ENCODE measurements at regions not wholly inside any gene's neighbourhood (a gene's known extent, or its start where the extent isn't known, plus 50 kb on each side); places are given as distances from the start of the nearest gene placed in this dataset.
"Not testable (repeated sequence)": the region's sequence is repeated elsewhere in the genome, so short reads cannot be mapped to it uniquely, and the experiment has no call there.

DNA sequence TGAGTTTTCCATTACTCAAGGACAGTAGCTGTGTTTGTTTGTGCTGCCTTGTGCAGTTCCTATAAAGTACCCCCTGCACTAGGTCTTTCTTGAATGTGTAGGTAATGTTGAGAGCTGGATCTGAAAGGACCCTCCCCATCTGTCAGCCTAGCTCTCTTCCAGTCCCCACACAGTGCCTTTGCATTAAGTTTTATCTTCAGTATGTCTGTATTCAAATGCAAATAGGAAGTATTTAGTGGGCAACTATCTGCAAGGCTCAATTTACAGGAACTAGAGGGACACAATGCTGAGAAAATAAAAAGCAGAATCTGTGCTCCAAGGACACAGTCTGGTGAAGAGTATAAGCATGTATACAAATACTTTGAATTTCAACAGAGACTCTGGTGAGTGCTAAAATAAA, 558.5 kb downstream of the RFC3 start:
- DNase-seq, result no peak

DNA sequence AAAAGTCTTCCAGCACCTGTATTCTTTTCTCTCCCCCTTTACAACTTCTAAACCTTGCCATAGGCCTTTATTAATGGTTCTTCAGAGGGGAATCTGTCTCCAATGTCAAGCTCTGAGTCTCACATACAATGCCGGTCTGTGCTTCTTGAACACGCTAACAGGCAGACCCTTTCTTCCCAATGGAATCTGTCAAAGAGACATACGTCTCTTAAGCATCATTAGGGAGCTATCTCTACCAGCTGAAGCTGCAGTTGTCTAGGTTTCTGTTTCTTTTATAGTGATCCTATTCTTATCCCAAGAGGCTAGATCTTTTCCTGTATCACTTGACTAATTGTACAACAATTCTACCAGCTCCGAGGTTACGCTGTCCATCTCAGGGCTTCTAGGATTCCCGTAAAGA, 560.8 kb upstream of the NBEA start:
- DNase-seq, result no peak

DNA sequence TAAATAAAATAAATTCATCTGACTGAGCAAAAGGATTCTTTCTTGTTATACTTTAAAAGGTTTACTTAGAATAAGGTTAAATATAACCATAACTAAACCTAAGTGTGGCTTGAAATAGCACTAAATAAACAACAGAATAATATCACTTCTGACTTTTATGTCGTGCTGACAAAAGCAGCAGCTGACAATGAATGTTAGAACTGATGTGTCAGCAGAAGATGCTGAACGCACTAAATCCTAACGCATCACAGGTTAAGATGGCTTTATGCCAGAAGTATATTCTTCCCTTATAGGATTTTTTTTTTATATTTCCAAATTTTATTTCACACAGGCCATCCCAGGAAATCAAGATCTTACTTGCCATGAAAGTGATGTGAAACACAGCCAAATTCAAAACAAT, 558.3 kb upstream of the NBEA start:
- DNase-seq, result no peak

DNA sequence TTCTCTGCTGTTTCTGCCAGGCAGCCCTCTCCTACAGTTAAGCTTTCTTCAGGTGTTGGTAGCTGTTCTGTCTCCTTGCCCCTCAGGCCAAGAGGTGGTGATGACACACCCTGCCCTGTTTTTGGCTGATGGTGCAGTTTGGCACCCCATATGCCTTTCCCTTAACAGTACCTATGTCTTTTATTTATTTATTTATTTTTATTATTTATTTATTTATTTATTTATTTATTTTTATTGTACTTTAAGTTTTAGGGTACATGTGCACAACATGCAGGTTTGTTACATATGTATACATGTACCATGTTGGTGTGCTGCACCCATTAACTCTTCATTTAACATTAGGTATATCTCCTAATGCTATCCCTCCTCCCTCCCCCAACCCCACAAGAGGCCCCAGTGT, 555.8 kb upstream of the NBEA start:
- DNase-seq, result not testable (repeated sequence)

DNA sequence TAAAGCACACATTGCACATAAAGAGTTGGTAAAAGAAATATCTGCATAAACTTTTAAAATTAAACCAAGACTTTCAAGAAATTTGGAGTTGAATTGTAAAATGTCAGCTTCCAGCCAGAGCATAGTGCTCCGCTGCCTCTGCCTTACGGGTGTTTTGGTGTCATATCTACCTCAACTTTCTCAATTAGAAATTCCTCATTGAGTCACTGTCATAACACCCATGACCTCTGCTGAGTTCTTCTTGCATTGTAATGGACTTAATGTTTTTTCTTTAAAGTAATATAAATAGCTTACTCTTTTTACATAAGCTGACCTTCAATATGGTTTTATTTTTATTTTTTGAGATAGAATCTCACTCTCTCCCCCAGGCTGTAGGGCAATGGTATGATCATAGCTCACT, 551.0 kb upstream of the NBEA start:
- DNase-seq, result no peak

DNA sequence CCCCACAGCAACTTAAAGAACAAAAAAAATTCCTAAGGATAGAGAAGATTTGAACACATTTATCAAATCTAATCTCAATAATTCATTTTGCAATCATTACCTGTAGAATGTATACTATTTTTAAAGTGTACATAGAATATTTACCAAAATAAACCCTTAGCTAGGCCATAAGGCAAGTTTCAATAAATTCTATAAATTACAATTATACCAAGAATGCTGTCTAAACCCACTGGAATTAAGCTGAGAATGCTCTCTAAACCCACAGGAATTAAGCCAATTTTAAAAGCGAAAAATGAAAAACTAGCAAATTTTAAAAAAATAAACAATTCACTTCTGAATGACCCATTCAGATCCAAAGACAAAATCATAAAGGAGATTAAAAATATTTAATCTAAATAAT, 540.4 kb upstream of the NBEA start:
- DNase-seq, result no peak

DNA sequence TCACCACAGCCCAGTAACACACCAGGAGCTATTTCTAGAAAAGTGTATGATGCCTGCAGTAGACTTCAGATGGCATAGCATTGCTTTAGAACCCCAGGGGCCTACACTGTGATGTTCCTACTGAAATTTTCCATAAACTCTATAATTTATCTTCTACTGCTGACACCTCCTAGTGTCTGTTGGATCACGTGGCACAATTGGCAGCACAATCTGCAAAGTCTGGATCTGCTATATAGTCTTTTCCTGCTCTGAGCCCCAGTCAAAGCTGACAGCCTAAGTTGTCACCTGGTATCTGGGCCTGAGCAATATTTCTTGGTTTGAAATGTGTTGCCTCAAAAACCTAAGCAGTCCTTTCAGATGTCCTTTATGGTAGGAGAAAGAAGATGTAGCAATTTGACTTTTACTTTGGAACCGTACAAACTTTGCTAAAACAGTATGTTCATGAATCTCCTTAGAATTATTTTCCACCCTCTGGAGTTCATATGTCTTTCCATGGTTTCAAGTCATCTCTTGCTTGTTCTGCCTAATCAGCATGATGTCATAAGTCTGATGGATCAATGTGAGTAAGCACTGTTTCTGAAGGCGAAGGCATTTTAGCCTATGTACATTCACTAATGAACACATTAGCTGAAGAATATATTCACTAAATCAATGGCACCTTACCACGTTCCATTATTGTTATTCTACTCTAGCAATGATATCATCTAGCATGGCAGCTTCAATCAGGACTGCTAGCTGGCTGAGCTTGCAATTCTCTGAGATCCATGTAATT, 536.5 kb upstream of the NBEA start:
- no peak for DNase-seq

DNA sequence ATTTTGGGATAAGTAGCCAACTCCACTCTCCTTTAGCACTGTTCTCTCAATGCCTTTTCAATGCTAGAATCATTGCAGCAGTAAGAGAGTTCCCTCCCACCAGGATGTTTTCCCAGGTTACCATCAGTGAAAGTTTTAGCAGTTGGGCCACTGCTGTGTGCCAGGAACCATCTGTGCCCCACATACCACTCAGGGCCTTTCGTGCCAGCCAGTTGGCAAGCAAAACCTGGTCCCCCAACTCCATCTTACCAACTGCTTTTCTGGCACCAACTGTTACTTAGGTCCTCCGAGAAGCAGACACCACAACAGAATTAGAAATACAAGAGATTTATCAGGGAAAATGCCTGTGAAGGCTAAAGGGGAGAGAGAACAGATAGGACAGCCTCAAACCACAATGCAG, 533.4 kb upstream of the NBEA start:
- no peak for DNase-seq

DNA sequence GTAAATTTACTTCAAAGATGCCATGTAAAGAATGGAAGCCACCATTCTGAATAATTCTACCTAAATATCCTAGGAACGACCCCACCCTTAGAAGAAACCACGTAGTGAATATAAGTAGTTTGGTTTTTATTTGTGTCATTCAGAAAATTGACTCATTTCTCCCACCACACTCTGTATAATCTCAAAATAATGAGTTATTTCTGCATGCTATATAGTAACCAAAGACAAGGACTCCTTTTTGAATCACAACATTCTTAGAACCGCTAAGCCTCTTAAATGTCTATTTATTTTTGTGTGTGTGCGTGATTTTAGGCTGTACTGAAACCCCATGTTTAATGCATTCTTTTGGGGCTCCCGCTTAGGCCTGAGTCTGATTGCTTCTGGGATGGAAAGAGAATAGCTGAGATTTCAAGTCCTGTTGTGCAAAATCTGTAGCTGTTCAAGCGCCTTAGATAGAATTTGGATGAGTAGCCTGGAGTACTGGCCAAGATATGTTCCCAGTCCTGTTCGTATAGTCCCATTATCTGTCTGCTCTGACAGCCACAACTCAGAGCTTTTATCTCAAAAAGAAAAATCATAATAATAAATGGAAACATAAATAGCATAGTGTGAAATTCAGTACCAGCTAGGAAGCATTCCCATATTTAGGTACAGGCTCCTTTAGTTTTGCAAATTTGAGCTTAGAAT, 532.4 kb upstream of the NBEA start:
- DNase-seq, result no peak

DNA sequence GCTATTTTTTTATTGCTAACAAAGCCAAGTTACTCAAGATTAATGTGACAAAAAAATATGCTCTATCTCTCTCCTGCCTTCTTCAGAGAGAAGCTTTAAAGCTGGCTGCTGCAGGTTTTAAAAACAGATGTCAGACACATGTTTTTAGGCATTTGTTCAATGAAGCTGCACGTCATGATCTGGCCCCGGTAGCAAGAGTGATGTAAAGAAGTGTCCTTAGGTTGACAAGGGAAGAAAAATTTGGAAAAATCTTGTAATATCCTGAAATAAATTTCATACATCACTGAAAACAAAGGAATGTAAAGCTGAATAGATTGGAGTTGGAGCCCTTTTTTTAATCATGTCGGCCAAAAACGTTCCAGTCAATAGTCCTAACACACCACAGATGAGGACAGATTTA, 531.4 kb upstream of the NBEA start:
- no peak for DNase-seq

DNA sequence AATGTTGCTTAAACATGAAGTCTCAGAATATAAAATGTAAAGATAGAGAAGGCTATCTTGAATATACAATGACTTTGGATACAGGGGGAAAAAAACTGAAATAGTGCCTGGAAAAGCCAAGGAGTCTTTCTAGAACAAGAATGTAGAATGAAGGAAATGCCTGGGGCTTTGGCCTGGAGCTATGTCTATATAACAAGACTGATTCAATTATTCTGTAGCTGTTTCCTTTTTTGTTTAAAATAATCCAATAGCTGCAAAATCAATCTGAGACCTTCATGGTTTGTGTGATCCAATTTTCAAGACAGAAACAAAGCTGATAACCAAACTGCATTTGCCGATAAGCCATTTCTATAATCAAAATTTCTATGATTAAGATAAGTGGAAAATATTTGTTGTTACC, 530.9 kb upstream of the NBEA start:
- DNase-seq, result no peak

DNA sequence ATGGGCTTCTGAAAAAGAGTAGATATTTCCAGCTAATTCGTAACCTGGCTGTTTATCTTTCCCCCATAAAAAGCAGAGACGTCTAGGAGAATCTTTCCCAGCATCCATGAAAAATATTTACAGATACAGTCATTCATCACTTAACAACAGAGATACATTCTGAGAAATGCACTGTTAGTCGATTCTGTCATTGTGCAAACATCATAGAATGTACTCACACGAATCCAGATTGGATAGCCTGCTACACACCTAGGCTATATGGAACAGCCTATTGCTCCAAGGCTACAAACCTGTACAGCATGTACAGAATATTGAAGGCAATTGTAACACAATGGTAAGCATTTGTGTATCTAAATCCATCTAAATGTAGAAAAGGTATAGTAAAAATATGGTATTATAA, 530.2 kb upstream of the NBEA start:
- no peak for DNase-seq

DNA sequence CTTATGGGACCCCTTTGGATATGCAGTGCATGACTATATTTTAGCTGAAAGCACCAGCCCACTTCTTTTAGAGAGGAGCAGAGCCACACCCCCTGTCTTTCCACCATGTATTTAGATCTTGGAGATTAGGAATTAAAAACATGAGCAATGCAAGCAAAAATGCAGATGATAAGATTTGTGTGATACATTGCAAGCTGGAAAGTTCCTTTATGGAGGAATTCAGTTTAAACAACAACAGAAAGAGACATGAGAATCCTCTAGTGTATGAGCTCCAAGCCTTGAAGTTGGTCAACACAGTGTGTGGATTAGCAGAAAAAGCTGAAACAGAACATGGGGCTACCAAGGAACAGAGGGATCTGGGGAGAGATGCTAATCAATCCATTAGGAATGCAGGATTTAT, 529.8 kb upstream of the NBEA start:
- DNase-seq, result no peak

DNA sequence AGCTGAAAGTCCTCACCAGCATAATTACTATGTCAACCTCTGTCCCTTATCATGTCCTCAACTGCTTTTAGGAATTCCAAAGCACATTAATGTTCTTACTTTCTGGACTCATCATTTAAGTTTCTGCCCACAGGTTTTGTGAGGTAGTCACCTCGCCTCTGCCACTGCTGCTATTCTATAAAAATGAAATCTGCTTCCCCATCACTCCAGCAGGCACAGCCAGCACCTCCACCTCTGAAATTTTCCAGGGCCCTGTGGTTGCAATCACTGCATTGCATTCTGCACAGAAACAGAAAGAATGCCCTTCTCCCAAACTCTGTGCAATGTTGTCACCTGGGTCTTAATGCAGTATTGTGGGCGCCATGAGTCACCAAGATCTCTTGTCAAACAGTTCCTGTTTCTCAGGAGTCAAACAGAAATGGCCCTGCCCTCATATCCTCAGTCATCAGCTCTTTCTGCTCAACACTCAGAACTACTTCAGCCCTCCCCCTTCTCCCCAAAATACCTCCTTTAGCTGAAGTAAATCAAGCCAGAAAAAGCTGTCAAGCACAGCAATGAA, 529.2 kb upstream of the NBEA start:
- no peak for DNase-seq

DNA sequence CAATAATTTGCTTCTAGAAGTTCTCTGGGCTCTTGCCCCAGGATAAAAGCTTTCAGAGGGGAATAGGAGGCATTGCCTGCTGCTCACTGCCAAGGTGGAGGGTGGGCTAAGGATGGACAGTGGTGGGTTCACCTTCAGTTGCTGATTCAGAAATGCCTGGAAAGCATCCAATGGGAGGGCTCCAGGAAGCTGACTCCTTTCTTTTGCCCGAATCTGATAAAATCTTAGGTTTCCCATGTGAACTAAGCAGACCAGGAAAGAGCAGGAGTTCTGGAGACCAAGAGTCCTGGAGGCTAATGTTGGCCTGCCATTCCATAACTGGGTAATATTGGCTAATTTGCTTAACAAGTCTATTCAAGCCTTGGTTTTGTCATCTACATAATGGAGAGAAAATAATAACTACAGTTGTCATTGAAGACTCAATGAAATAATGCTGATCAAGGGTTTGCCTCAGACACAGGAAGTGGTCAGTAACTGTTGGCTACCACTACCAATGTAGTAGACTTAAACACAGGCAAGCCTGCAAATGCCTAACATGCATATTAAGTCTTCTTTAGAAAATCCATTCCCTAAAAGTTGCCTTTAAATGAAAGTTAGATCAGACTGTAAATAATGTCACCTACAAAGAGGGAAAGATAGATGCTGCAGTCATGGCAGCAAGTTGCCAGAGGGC, 528.4 kb upstream of the NBEA start:
- no peak for DNase-seq

DNA sequence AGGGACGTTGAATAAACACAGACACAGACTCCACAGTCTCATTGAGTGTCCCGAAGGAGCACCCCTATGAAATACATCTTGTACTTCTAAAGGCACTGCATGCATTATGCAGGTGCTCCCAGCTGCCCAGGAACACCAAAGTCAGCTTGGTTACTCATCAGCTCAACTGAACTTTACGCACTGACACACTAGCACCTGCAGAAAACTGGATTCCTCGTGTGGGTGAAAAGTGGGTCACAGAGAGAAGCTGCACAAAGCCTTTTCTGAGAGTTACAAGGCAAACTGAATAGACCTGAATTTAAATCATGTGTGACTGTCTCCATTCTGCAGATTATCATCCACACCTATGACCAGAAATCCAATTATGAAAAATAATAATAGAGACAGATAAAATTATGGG, 527.5 kb upstream of the NBEA start:
- no peak for DNase-seq

DNA sequence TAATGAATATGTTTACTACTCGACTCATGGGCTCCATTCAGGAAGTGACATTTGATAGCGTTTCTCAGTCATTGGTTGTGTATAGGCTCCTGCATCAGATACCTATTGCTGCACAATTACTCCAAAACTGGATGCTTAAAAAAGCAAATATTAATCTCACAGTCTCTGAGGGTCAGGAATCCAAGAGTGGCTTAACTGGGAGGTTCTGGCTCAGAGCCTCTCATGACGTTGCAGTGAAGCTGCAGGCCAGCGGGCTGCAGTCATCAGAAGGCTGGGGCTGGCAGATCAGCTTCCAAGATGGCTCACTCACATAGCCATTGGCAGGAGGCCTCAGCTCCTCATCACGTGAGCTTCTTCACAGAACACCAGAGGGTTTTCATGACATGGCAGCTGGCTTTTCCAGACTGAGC, 525.1 kb upstream of the NBEA start:
- no peak for DNase-seq

DNA sequence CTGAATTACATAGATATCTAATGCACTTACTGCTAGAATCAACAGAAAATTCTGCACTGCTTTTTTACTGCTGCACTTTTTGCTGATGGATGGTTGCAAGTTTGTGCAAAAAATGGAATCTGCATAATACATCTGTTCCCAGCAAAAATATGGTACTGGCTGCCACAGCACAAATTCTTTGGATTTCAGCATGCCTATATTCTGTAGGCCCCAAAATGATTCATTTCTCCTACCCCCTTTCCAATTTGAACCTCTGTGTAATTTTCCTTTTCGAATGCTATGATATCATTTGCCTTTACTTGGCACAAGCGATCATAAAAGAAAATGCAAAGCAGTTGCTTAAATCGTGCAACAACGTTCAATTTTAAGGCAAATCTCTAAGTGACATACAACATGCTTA, 524.2 kb upstream of the NBEA start:
- no peak for DNase-seq

DNA sequence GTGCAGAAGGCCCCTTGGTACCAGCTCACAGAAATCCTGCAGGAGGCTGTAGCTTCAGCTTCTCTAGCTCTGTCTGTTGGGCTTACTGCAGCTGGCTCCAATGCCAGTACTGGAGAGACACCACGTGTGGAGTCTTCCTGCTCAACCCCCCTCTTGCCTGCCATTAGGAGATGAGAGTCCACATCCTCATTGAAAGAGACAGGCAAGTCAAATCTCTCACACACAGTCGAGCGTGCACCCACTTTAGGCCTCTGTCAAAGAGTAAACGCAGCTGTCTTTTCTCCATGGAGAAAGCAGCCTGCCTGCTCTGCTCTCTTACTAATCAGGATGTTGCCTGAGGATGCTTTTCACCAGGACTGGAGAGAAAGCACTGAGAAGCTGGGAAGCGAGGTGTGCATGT, 523.0 kb upstream of the NBEA start:
- DNase-seq, result no peak

DNA sequence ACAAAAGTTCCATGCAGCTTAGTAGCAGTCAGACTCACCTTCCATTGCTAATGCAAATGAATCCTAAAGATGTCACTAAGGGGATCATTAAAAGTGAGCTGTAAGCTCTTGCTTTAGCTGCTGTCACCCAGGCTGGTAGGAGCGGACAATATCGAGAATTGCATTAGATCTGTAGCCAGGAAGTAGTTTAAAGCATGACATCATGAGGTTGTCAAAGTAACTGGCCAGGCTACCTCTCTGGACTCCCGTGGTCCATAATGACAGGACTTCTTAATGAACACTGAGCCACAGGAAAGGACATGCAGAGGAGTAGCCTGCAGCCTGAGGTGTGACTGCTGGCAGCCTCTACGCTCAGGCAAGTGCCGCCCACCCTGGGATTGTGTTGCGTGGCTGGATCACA, 522.3 kb upstream of the NBEA start:
- DNase-seq, result no peak

DNA sequence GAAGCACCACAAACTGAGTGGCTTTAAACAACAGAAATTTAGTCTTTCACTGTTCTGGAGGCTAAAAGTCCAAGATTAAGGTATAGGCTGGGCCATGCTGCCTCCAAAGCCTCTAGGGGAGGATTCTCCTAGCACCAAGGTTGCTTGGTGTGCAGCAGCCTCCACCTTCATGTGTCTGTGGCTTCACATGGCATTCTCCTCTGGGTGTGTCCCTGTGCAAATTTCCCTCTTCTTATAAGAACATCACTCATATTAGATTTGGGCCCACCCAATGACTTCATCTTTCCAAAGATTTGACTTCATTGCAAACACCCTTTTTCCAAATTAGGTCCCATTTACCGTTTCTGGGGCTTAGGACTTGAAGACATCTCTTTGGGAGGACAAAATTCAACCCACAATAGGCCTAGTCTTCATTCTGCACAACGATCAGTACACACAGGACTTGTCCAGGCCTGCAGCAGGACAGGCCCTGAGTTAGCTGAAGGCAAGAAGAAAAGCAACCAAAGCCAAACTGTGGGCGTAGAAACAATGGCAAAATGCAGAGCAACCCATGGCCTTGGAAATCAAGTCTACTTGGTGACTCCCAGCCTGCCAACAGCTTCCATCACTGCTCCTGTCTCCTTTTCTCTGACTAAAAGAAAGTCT, 521.2 kb upstream of the NBEA start:
- no peak for DNase-seq

DNA sequence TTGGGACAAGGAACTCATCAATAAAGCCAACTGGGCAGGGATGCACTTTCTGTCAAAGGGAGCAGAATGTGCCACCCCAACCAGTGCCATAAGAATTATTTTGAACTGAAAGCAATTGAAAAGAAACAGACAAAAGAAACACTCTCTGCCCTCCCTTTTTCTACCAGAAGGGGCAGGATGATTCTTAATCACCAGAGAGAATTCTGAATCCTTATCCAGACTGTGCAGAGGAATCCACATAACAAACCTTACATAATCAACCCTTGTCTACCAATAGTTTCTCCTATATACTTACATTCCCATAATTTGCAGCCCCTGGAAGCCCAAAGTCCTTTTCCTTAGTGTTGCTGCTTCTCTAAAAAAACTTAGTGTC, 520.7 kb upstream of the NBEA start:
- DNase-seq, result no peak

DNA sequence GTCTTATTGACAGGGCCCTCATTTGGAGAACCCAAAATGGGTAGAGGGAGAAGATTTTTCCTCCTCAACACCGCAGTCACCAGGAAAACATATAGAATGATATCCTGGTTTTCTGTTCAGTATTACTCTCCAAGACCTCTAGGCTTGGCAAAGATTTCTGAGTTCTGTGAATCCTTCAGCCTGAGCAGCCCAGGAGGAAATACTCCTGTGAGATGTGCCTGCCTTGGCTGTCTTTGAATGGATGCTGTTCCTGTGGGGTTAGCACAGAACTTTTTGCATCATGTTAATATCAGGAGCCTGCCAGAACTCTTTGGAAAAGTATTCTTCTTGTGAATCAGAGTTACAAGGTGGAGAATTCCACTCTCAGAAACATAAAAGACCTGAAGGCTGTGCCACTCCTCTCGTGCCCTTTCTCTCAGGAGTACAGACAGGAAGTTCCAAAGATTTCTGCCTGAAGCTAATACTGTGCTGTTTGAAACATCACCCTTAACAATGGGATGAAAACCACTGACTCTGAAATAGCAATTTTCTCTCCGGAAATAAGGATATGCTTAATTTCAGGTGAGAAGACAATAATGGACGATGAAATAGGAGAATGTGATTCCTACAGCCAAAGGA, 520.1 kb upstream of the NBEA start:
- DNase-seq, result no peak
